ENCODE measurements at regions not wholly inside any gene's neighbourhood (a gene's known extent, or its start where the extent isn't known, plus 50 kb on each side); places are given as distances from the start of the nearest gene placed in this dataset.

DNA sequence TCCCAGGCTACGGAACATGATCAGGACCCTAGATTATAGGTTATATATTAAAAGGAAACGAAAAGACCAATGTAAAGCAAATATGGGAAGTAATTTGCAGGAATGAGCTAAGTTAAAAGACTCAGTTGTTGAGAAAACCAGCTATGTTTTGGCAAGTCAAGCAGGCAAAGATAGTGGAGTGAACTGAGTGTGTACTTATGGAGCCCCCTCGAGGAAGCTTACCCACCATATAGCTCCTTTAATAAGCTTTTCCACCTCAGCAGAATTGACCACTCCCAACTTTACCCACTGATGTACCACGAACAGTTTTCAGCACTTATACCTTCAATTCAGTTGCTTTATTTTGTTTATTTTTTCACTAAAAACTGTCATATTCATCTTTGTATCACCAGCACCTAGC is 57.3 kb upstream of the PJA2 start:
- Histone ChIP-seq H3K4me1 (ENCODE audit: control insufficient read depth in 1 of 2, insufficient read depth in 2 of 2, low read length in 2 of 2) (no peaks in the 10 kb centered on the region), H3K23ac (ENCODE audit: low read length) (no peak overlapping the region), H3K4ac (ENCODE audit: low read depth, low read length) (no peak overlapping the region), H2BK120ac (ENCODE audit: insufficient read depth, low read length, poor library complexity) (no peak overlapping the region), H3K36me3 (ENCODE audit: control insufficient read depth in 1 of 2, insufficient read depth in 2 of 2, low read length in 2 of 2) (no peaks in the 10 kb centered on the region), H2AK5ac (ENCODE audit: low read length) (no peak overlapping the region), H3K79me1 (ENCODE audit: low read length) (no peaks in the 10 kb centered on the region), H2BK12ac (ENCODE audit: low read length) (no peak overlapping the region), H3K4me3 (ENCODE audit: low read depth, low read length) (no peak overlapping the region), H3K4me2 (ENCODE audit: low read length) (no peak overlapping the region), H4K8ac (ENCODE audit: low read depth, low read length) (no peak overlapping the region), H2AFZ (ENCODE audit: insufficient read depth, low read length, poor library complexity) (no peak overlapping the region), H3K27ac (ENCODE audit: low read depth, low read length) (no peak overlapping the region), H4K91ac (ENCODE audit: low read depth, low read length) (no peak overlapping the region), H3K9ac (ENCODE audit: low read length) (no peak overlapping the region), H3K9me3 (ENCODE audit: insufficient read depth, low read depth, low read length) (no peaks in the 10 kb centered on the region), H3K27me3 (ENCODE audit: insufficient read depth, low read length) (no peaks in the 10 kb centered on the region), H3K18ac (ENCODE audit: low read length) (no peak overlapping the region), H3K79me2 (ENCODE audit: control insufficient read depth, insufficient read depth, low read length, poor library complexity) (no peaks in the 10 kb centered on the region), H4K12ac (ENCODE audit: low read depth, low read length) (no peak overlapping the region), H3K14ac (ENCODE audit: low read length) (no peak overlapping the region), H2BK5ac (ENCODE audit: low read depth, low read length, poor library complexity) (no peak overlapping the region)
- no peak for DNase-seq
- WGBS (ENCODE audit: extremely low coverage, insufficient coverage, insufficient read length), result no CpG with 5 or more reads among the region's 4 CpGs
